GM18511 (cell line): ENCODE measurements at regions not wholly inside any gene's neighbourhood (a gene's known extent, or its start where the extent isn't known, plus 50 kb on each side); places are given as distances from the start of the nearest gene placed in this dataset.
"Not testable (repeated sequence)": the region's sequence is repeated elsewhere in the genome, so short reads cannot be mapped to it uniquely, and the experiment has no call there.

Source experiments
- ATAC-seq: cut with Tn5 transposase; IDR thresholded peaks from one replicate; pipeline ENCODE4 v1.9.1; 2021; ENCODE audit warnings: mild to moderate bottlenecking, moderate library complexity; ENCODE audit not compliant: unreplicated experiment

GRCh38 chr5:28313321-28313951, 1275.0 kb upstream of the CDH9 start:
- no peak for ATAC-seq

GRCh38 chr5:28310696-28311095, 1272.3 kb upstream of the CDH9 start:
- no peak for ATAC-seq

- no peak for ATAC-seq
These were observed 1267.5 kb upstream of the CDH9 start for GRCh38 chr5:28305891-28306290.

- ATAC-seq = no peak
These were observed 1263.3 kb upstream of the CDH9 start for GRCh38 chr5:28301712-28302111.

- ATAC-seq = no peak
These were observed 1258.0 kb upstream of the CDH9 start for GRCh38 chr5:28296254-28297013.

- ATAC-seq = not testable (repeated sequence)
These were observed 1248.6 kb upstream of the CDH9 start for GRCh38 chr5:28287021-28287420.

GRCh38 chr5:28286566-28286965, 1248.2 kb upstream of the CDH9 start:
- no peak for ATAC-seq

- no peak for ATAC-seq
These were observed 1246.4 kb upstream of the CDH9 start for GRCh38 chr5:28284788-28285187.

- no peak for ATAC-seq
These were observed 1243.0 kb upstream of the CDH9 start for GRCh38 chr5:28281351-28281750.

- no peak for ATAC-seq
These were observed 1237.5 kb upstream of the CDH9 start for GRCh38 chr5:28275931-28276330.

- no peak for ATAC-seq
These were observed 1231.6 kb upstream of the CDH9 start for GRCh38 chr5:28269978-28270377.

- no peak for ATAC-seq
These were observed 1227.5 kb upstream of the CDH9 start for GRCh38 chr5:28265877-28266276.

- no peak for ATAC-seq
These were observed 1216.5 kb upstream of the CDH9 start for GRCh38 chr5:28254846-28255245.

- no peak for ATAC-seq
These were observed 1215.0 kb upstream of the CDH9 start for GRCh38 chr5:28253431-28253830.

- ATAC-seq = no peak
These were observed 1211.5 kb upstream of the CDH9 start for GRCh38 chr5:28249771-28250415.

GRCh38 chr5:28234356-28234968, 1196.1 kb upstream of the CDH9 start:
- no peak for ATAC-seq

GRCh38 chr5:28226407-28226806, 1188.0 kb upstream of the CDH9 start:
- ATAC-seq = no peak

- ATAC-seq = no peak
These were observed 1181.2 kb upstream of the CDH9 start for GRCh38 chr5:28219539-28219938.

GRCh38 chr5:28217695-28218094, 1179.3 kb upstream of the CDH9 start:
- ATAC-seq = no peak

GRCh38 chr5:28216939-28217360, 1178.6 kb upstream of the CDH9 start:
- ATAC-seq = no peak

GRCh38 chr5:28215091-28215490, 1176.7 kb upstream of the CDH9 start:
- ATAC-seq = no peak

- ATAC-seq = no peak
These were observed 1175.9 kb upstream of the CDH9 start for GRCh38 chr5:28214292-28214691.
